OCI-LY1 (cell line): ENCODE measurements at regions not wholly inside any gene's neighbourhood (a gene's known extent, or its start where the extent isn't known, plus 50 kb on each side); places are given as distances from the start of the nearest gene placed in this dataset.

ENCODE experiments used
- H2AFZ ChIP-seq: fragments of 200-600 bp; sonication (generic), shearing (Covaris generic); 2 replicates; pipeline ENCODE4 v1.6.0; 2014; ENCODE audit warnings: antibody characterized with exemption, mild to moderate bottlenecking, low read length
- H3F3A ChIP-seq: fragments of 200-600 bp; sonication (generic), shearing (Covaris generic); 2 replicates; pipeline ENCODE4 v1.6.0; 2014; ENCODE audit warnings: mild to moderate bottlenecking, antibody characterized with exemption, low read length, moderate library complexity; ENCODE audit not compliant: insufficient read depth
- H3K27ac ChIP-seq: fragments of 200-600 bp; sonication (generic); 2 replicates; pipeline ENCODE4 v1.5.1; 2014; ENCODE audit warnings: low read length, mixed run types, mild to moderate bottlenecking, low read depth; ENCODE audit not compliant: poor library complexity, severe bottlenecking
- H3K27me3 ChIP-seq: fragments of 200-600 bp; sonication (generic); 2 replicates; pipeline ENCODE4 v1.6.0; 2014; ENCODE audit warnings: antibody characterized with exemption, mild to moderate bottlenecking, low read length, moderate library complexity; ENCODE audit not compliant: insufficient read depth
- H3K36me3 ChIP-seq: fragments of 200-600 bp; sonication (generic); 2 replicates; pipeline ENCODE4 v1.6.1; 2014; ENCODE audit warnings: mild to moderate bottlenecking, antibody characterized with exemption, low read length, moderate library complexity, mixed read lengths; ENCODE audit not compliant: insufficient read depth
- H3K4me1 ChIP-seq: fragments of 200-600 bp; sonication (generic); 2 replicates; pipeline ENCODE4 v1.5.1; 2014; ENCODE audit warnings: mild to moderate bottlenecking, low read length, moderate library complexity; ENCODE audit not compliant: insufficient read depth, severe bottlenecking
- H3K4me2 ChIP-seq: fragments of 200-600 bp; sonication (generic), shearing (Covaris generic); 2 replicates; pipeline ENCODE4 v1.6.1; 2014; ENCODE audit warnings: low read length
- H3K4me3 ChIP-seq: fragments of 200-600 bp; sonication (generic); 2 replicates; pipeline ENCODE4 v1.5.1; 2014; ENCODE audit warnings: low read length, low read depth, mild to moderate bottlenecking, mixed read lengths; ENCODE audit not compliant: poor library complexity, severe bottlenecking
- H3K79me2 ChIP-seq: fragments of 200-600 bp; shearing (Covaris generic); 2 replicates; pipeline ENCODE4 v1.6.1; 2016; ENCODE audit warnings: mixed run types, low read length, mixed read lengths; ENCODE audit not compliant: insufficient read depth
- H3K9ac ChIP-seq: fragments of 200-600 bp; sonication (generic), shearing (Covaris generic); 2 replicates; pipeline ENCODE4 v1.6.1; 2014; ENCODE audit warnings: mild to moderate bottlenecking, low read length, mixed read lengths
- H3K9me2 ChIP-seq: fragments of 200-600 bp; sonication (generic), shearing (Covaris generic); 2 replicates; pipeline ENCODE4 v1.6.1; 2014; ENCODE audit warnings: low read depth, mild to moderate bottlenecking, low read length, mixed read lengths
- H3K9me3 ChIP-seq: fragments of 200-600 bp; shearing (Covaris generic); 2 replicates; pipeline ENCODE4 v1.6.1; 2014; ENCODE audit warnings: low read length, mixed read lengths
- H4K20me1 ChIP-seq: fragments of 200-600 bp; sonication (generic), shearing (Covaris generic); 2 replicates; pipeline ENCODE4 v1.6.0; 2016; ENCODE audit warnings: mild to moderate bottlenecking, low read length; ENCODE audit not compliant: insufficient read depth
- CTCF ChIP-seq: fragments of 200-600 bp; sonication (generic), shearing (Covaris generic); IDR thresholded peaks from 2 replicates; pipeline ENCODE4 v1.5.1; 2017; ENCODE audit warnings: mild to moderate bottlenecking, antibody characterized with exemption, low read length, moderate library complexity, mixed read lengths
- EZH2 ChIP-seq: fragments of 200-600 bp; sonication (generic), shearing (Covaris generic); IDR thresholded peaks from 2 replicates; pipeline ENCODE4 v1.8.0; 2017; ENCODE audit warnings: borderline replicate concordance, mixed run types, mild to moderate bottlenecking, antibody characterized with exemption, low read length, moderate library complexity, mixed read lengths

GRCh38 chr14:97824218-97824617, 1027.0 kb downstream of the VRK1 start:
- H3K27ac ChIP-seq, result no peak overlapping the region
- H3K9me3 ChIP-seq, result no peaks in the 10 kb centered on the region; the same call in 1 of the 2 replicates
- no peaks in the 10 kb centered on the region for H3K79me2 ChIP-seq
- no peak overlapping the region for H3K9ac ChIP-seq
- H3K27me3 ChIP-seq, result no peaks in the 10 kb centered on the region
- H4K20me1 ChIP-seq, result no peaks in the 10 kb centered on the region
- no peak overlapping the region for H2AFZ ChIP-seq
- no peak for TF ChIP-seq EZH2
- no peak for TF ChIP-seq CTCF
- H3K36me3 ChIP-seq, result no peaks in the 10 kb centered on the region
- no peak overlapping the region for H3K4me3 ChIP-seq
- no peaks in the 10 kb centered on the region for H3F3A ChIP-seq
- H3K4me2 ChIP-seq, result no peak overlapping the region
- H3K9me2 ChIP-seq, result no peaks in the 10 kb centered on the region
- H3K4me1 ChIP-seq, result no peaks in the 10 kb centered on the region

DNA sequence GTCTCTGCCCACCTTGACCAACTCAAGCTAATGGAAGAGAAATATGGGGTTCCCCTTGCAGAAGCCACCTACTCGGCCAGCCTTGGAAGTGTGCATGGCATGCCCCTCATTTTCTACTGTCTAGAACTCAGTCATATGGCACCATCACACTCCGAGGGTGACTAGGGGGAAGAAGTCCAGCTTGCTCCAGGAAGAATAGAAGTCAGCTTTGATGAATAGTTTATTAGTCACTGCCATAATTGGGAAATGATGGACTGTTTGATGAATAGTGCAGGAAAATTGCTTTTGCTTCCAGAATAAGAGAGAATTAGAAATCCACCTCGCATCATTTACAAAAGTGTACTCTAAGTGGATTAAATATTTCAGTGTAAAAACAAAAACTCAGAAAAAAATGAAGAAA, 1030.6 kb downstream of the VRK1 start:
- H3K79me2 ChIP-seq, result no peaks in the 10 kb centered on the region
- no peaks in the 10 kb centered on the region for H3K4me1 ChIP-seq
- H3K9me2 ChIP-seq, result no peaks in the 10 kb centered on the region
- no peaks in the 10 kb centered on the region for H3K36me3 ChIP-seq
- no peaks in the 10 kb centered on the region for H3F3A ChIP-seq
- no peak overlapping the region for H2AFZ ChIP-seq
- H3K27me3 ChIP-seq, result no peaks in the 10 kb centered on the region
- TF ChIP-seq EZH2, result no peak
- no peak for TF ChIP-seq CTCF
- H3K9ac ChIP-seq, result no peak overlapping the region
- H3K27ac ChIP-seq, result no peak overlapping the region
- no peak overlapping the region for H3K4me3 ChIP-seq
- H3K9me3 ChIP-seq, result no peaks in the 10 kb centered on the region; the same call in 1 of the 2 replicates
- H3K4me2 ChIP-seq, result no peak overlapping the region
- H4K20me1 ChIP-seq, result no peaks in the 10 kb centered on the region

GRCh38 chr14:97832776-97833175, 1035.6 kb downstream of the VRK1 start:
- no peaks in the 10 kb centered on the region for H3K9me2 ChIP-seq

More at GRCh38 chr14:97832776-97833175, 1035.6 kb downstream of the VRK1 start:
- H3K4me1 ChIP-seq, result no peaks in the 10 kb centered on the region
- H3K36me3 ChIP-seq, result no peaks in the 10 kb centered on the region
- no peak overlapping the region for H3K4me2 ChIP-seq
- H3K9me3 ChIP-seq, result no peaks in the 10 kb centered on the region
- no peak overlapping the region for H2AFZ ChIP-seq
- H3K9ac ChIP-seq, result no peak overlapping the region
- no peak for TF ChIP-seq CTCF
- no peak for TF ChIP-seq EZH2
- H3K4me3 ChIP-seq, result no peak overlapping the region
- H3K27me3 ChIP-seq, result no peaks in the 10 kb centered on the region
- no peaks in the 10 kb centered on the region for H3F3A ChIP-seq
- no peak overlapping the region for H3K27ac ChIP-seq
- no peaks in the 10 kb centered on the region for H4K20me1 ChIP-seq
- no peaks in the 10 kb centered on the region for H3K79me2 ChIP-seq
